OCI-LY7 (cell line): ENCODE measurements at regions not wholly inside any gene's neighbourhood (a gene's known extent, or its start where the extent isn't known, plus 50 kb on each side); places are given as distances from the start of the nearest gene placed in this dataset.

Experiments
- BruUV-seq: library from RNA; stranded (reverse); fragments of 400-500 nt; replicated peaks from 2 replicates; lab custom pipeline; 2021; lab: Mats Ljungman, UMichigan
- CTCF ChIA-PET: fragments of 300-600 bp; sonication (Branson Sonifier 250); formaldehyde crosslinking; loops from one replicate; lab custom pipeline; 2022; ENCODE audit warnings: antibody characterized with exemption; ENCODE audit not compliant: unreplicated experiment; lab: Charles Lee
- POLR2A ChIA-PET: fragments of 300-600 bp; sonication (Branson Sonifier 250); formaldehyde crosslinking; loops from one replicate; lab custom pipeline; 2022; ENCODE audit warnings: antibody characterized with exemption; lab: Charles Lee
- DNase-seq: peaks from one replicate; pipeline ENCODE4 v3.0.0-alpha.2; 2015; ENCODE audit warnings: low spot score
- H2AFZ ChIP-seq: fragments of 200-600 bp; sonication (generic), shearing (Covaris generic); 2 replicates; pipeline ENCODE4 v1.6.1; 2014; ENCODE audit warnings: mild to moderate bottlenecking, antibody characterized with exemption, low read length, moderate library complexity
- H3K27ac ChIP-seq: fragments of 200-600 bp; sonication (generic); 2 replicates; pipeline ENCODE4 v1.5.1; 2014; ENCODE audit warnings: mixed run types, low read depth, mild to moderate bottlenecking, moderate library complexity, low read length, inconsistent platforms; ENCODE audit not compliant: poor library complexity, severe bottlenecking
- H3K36me3 ChIP-seq: fragments of 200-600 bp; sonication (generic); 2 replicates; pipeline ENCODE4 v1.6.1; 2014; ENCODE audit warnings: mild to moderate bottlenecking, antibody characterized with exemption, low read length, moderate library complexity, mixed read lengths; ENCODE audit not compliant: insufficient read depth
- H3K4me1 ChIP-seq: fragments of 200-600 bp; sonication (generic); 2 replicates; pipeline ENCODE4 v1.5.1; 2014; ENCODE audit warnings: mild to moderate bottlenecking, low read length; ENCODE audit not compliant: insufficient read depth, poor library complexity, severe bottlenecking
- H3K4me2 ChIP-seq: fragments of 200-600 bp; sonication (generic); 2 replicates; pipeline ENCODE4 v1.6.1; 2014; ENCODE audit warnings: mild to moderate bottlenecking, low read length
- H3K4me3 ChIP-seq: fragments of 200-600 bp; sonication (generic); 2 replicates; pipeline ENCODE4 v1.5.1; 2014; ENCODE audit warnings: mild to moderate bottlenecking, low read depth, low read length; ENCODE audit not compliant: poor library complexity, severe bottlenecking
- H3K79me2 ChIP-seq: fragments of 200-600 bp; sonication (generic); 2 replicates; pipeline ENCODE4 v1.6.1; 2016; ENCODE audit warnings: low read depth, mild to moderate bottlenecking, low read length, moderate library complexity, mixed read lengths; ENCODE audit not compliant: insufficient read depth
- H3K9me2 ChIP-seq: fragments of 200-600 bp; sonication (generic); 2 replicates; pipeline ENCODE4 v1.6.1; 2016; ENCODE audit warnings: mild to moderate bottlenecking, low read length, mixed read lengths; ENCODE audit not compliant: insufficient read depth
- H3K9me3 ChIP-seq: fragments of 200-600 bp; sonication (generic); 2 replicates; pipeline ENCODE4 v1.6.1; 2014; ENCODE audit warnings: mild to moderate bottlenecking, mixed run types, low read length, mixed read lengths
- H4K20me1 ChIP-seq: fragments of 200-600 bp; sonication (generic); 2 replicates; pipeline ENCODE4 v1.6.1; 2014; ENCODE audit warnings: mild to moderate bottlenecking, antibody characterized with exemption, low read length, moderate library complexity, mixed read lengths; ENCODE audit not compliant: insufficient read depth
- CTCF ChIP-seq: fragments of 200-600 bp; sonication (generic); conservative IDR thresholded peaks from 2 replicates; pipeline ENCODE4 v1.5.1; 2014; ENCODE audit warnings: mild to moderate bottlenecking, antibody characterized with exemption, low read length, moderate library complexity, mixed read lengths
- EZH2phosphoT487 ChIP-seq: fragments of 200-600 bp; sonication (generic); IDR thresholded peaks from 2 replicates; pipeline ENCODE4 v1.6.1; 2018; ENCODE audit warnings: low read depth, borderline replicate concordance, mild to moderate bottlenecking, mixed run types, antibody characterized with exemption, low read length, moderate library complexity, mixed read lengths
- intact Hi-C: fragments of 100-400 bp; cut with micrococcal nuclease; formaldehyde crosslinking; loops from one replicate; pipeline ENCODE4 v1.10.0; 2022; ENCODE audit not compliant: unreplicated experiment

- TF ChIP-seq EZH2phosphoT487 (no peak), CTCF (no peak)
- no peaks in the 10 kb centered on the region for H3K36me3 ChIP-seq
- H4K20me1 ChIP-seq = no peaks in the 10 kb centered on the region
- BruUV-seq = no TSS peak
- H3K4me1 ChIP-seq = no peaks in the 10 kb centered on the region
- no peaks in the 10 kb centered on the region for H3K79me2 ChIP-seq
- H3K9me2 ChIP-seq = no peaks in the 10 kb centered on the region
- H3K27ac ChIP-seq = no peak overlapping the region
- intact Hi-C loops = no loop called here
- no peak overlapping the region for H3K4me2 ChIP-seq
- H3K4me3 ChIP-seq = no peak overlapping the region
- H2AFZ ChIP-seq = no peak overlapping the region
- ChIA-PET CTCF (interaction anchor here (0.6 kb wide), 1 partner anchor 1738 kb away, joined by 3 read pairs; no protein-coding TSS in a partner anchor), POLR2A (no interaction called here)
- no peaks in the 10 kb centered on the region for H3K9me3 ChIP-seq
- DNase-seq = no peak
Observed at GRCh38 chr17:72287586-72287985, 166.8 kb downstream of the SOX9 start.

GRCh38 chr17:72294487-72294893 lies 173.7 kb downstream of the SOX9 start:
- no TSS peak for BruUV-seq
- POLR2A ChIA-PET = no interaction called here
- TF ChIP-seq EZH2phosphoT487 (no peak), CTCF (no peak)

GRCh38 chr17:72295916-72296315 lies 175.1 kb downstream of the SOX9 start:
- intact Hi-C loops = no loop called here
- ChIA-PET POLR2A (no interaction called here), CTCF (no interaction called here)
- Histone ChIP-seq H4K20me1 (no peaks in the 10 kb centered on the region), H3K4me1 (no peaks in the 10 kb centered on the region), H3K27ac (no peak overlapping the region), H3K79me2 (no peaks in the 10 kb centered on the region), H3K4me2 (no peak overlapping the region), H3K36me3 (no peaks in the 10 kb centered on the region), H3K9me2 (no peaks in the 10 kb centered on the region), H3K9me3 (no peaks in the 10 kb centered on the region), H2AFZ (no peak overlapping the region), H3K4me3 (no peak overlapping the region)
- BruUV-seq = no TSS peak
- no peak for TF ChIP-seq EZH2phosphoT487
- TF ChIP-seq CTCF = no peak
- no peak for DNase-seq

More at GRCh38 chr17:72294487-72294893, 173.7 kb downstream of the SOX9 start:
- no peak overlapping the region for H3K27ac ChIP-seq
- DNase-seq = no peak
- H3K4me1 ChIP-seq = no peaks in the 10 kb centered on the region
- CTCF ChIA-PET = no interaction called here
- no peaks in the 10 kb centered on the region for H3K36me3 ChIP-seq
- H2AFZ ChIP-seq = no peak overlapping the region
- intact Hi-C loops = no loop called here
- no peak overlapping the region for H3K4me2 ChIP-seq
- no peaks in the 10 kb centered on the region for H4K20me1 ChIP-seq
- H3K9me2 ChIP-seq = no peaks in the 10 kb centered on the region
- H3K79me2 ChIP-seq = no peaks in the 10 kb centered on the region
- no peaks in the 10 kb centered on the region for H3K9me3 ChIP-seq
- no peak overlapping the region for H3K4me3 ChIP-seq
